HCT116 (cell line): ENCODE measurements at regions not wholly inside any gene's neighbourhood (a gene's known extent, or its start where the extent isn't known, plus 50 kb on each side); places are given as distances from the start of the nearest gene placed in this dataset.

Experiments
- ATAC-seq: fragments of 200-7000 bp; cut with Tn5 transposase; 2 replicates; pipeline ENCODE4 v1.9.1; 2020; ENCODE audit warnings: mild to moderate bottlenecking, moderate library complexity
- BruUV-seq: library from RNA; stranded (reverse); fragments of 400-500 nt; replicated peaks from 2 replicates; lab custom pipeline; 2021; lab: Mats Ljungman, UMichigan
- CTCF ChIA-PET: fragments of 300-600 bp; sonication (Branson Sonifier 250); formaldehyde crosslinking; loops from one replicate; lab custom pipeline; 2021; ENCODE audit warnings: antibody characterized with exemption; lab: Charles Lee
- POLR2A ChIA-PET: fragments of 300-600, 350-600 bp; sonication (Branson Sonifier 250); formaldehyde crosslinking; loops from one replicate; lab custom pipeline; 2021; ENCODE audit warnings: antibody characterized with exemption; lab: Charles Lee
- RAD21 ChIA-PET, 2 experiments: fragments of 300-600 bp; sonication (Branson Sonifier 250); formaldehyde crosslinking; loops; one replicate each; lab custom pipeline; 2023; ENCODE audit warnings: low total read pairs in 2 of 2; ENCODE audit not compliant: uncharacterized antibody in 2 of 2, unreplicated experiment in 2 of 2, low non-redundant PET in 1 of 2; lab: Charles Lee
- DNase-seq: peaks from one replicate; pipeline ENCODE4 v3.0.0-alpha.2; 2010; ENCODE audit warnings: low read depth, low spot score
- H2AFZ ChIP-seq: fragments of 200-600 bp; shearing (Covaris generic), sonication (generic); 2 replicates; pipeline ENCODE4 v1.6.1; 2017; ENCODE audit warnings: low read depth, mixed run types, mixed read lengths, antibody characterized with exemption, low read length; ENCODE audit not compliant: poor library complexity, severe bottlenecking
- H3K27ac ChIP-seq: 2 replicates; pipeline ENCODE4 v1.5.1; 2012; ENCODE audit warnings: low read depth, low read length
- H3K27me3 ChIP-seq: fragments of 200-600 bp; sonication (generic); 2 replicates; pipeline ENCODE4 v1.6.1; 2016; ENCODE audit warnings: mixed run types, low read length, mixed read lengths; ENCODE audit not compliant: insufficient read depth
- H3K36me3 ChIP-seq, 2 experiments: fragments of 200-500 bp in 1 of 2; fragments of 200-600 bp in 1 of 2; sonication (Bioruptor generic) in 1 of 2; sonication (generic) in 1 of 2; 2 replicates each; pipeline versions ENCODE4 v1.5.1 to v1.6.1; 2014 to 2016; ENCODE audit warnings: low read length in 2 of 2, inconsistent platforms in 1 of 2, mixed read lengths in 1 of 2, mixed run types in 1 of 2; ENCODE audit not compliant: insufficient read depth in 2 of 2, control insufficient read depth in 1 of 2
- H3K4me1 ChIP-seq, 2 experiments: fragments of 200-600 bp in 1 of 2; sonication (generic) in 1 of 2; 2 replicates each; pipeline versions ENCODE4 v1.5.1 to v1.6.1; 2012 to 2017; ENCODE audit warnings: low read length in 2 of 2, inconsistent platforms in 1 of 2, mild to moderate bottlenecking in 1 of 2, mixed read lengths in 1 of 2, mixed run types in 1 of 2, moderate library complexity in 1 of 2; ENCODE audit not compliant: insufficient read depth in 2 of 2, control insufficient read depth in 1 of 2
- H3K4me2 ChIP-seq: fragments of 200-600 bp; sonication (generic); 2 replicates; pipeline ENCODE4 v1.6.1; 2017; ENCODE audit warnings: mixed run types, low read length, mixed read lengths
- H3K4me3 ChIP-seq, 2 experiments: fragments of 200-600 bp in 1 of 2; sonication (generic) in 1 of 2; replicated peaks in 1 of 2; 2 replicates each; pipeline ENCODE4 v1.5.1; 2011 to 2016; ENCODE audit warnings: low read length in 2 of 2, control low read depth in 1 of 2, low read depth in 1 of 2, mild to moderate bottlenecking in 1 of 2, mixed read lengths in 1 of 2, mixed run types in 1 of 2
- H3K79me2 ChIP-seq: fragments of 200-600 bp; sonication (generic); 2 replicates; pipeline ENCODE4 v1.6.1; 2017; ENCODE audit warnings: mild to moderate bottlenecking, mixed run types, low read length, moderate library complexity, mixed read lengths; ENCODE audit not compliant: insufficient read depth
- H3K9ac ChIP-seq: fragments of 200-600 bp; sonication (generic); 2 replicates; pipeline ENCODE4 v1.6.1; 2016; ENCODE audit warnings: low read length, mixed read lengths
- H3K9me2 ChIP-seq: fragments of 200-600 bp; sonication (generic), shearing (Covaris generic); 2 replicates; pipeline ENCODE4 v1.6.1; 2017; ENCODE audit warnings: mixed run types, mild to moderate bottlenecking, moderate library complexity; ENCODE audit not compliant: insufficient read depth
- H3K9me3 ChIP-seq, 2 experiments: fragments of 200-500 bp in 1 of 2; fragments of 200-600 bp in 1 of 2; sonication (Bioruptor generic) in 1 of 2; sonication (generic) in 1 of 2; 2 replicates each; pipeline ENCODE4 v1.6.1; 2014 to 2017; ENCODE audit warnings: low read length in 2 of 2, mixed read lengths in 2 of 2, inconsistent platforms in 1 of 2, low read depth in 1 of 2, mild to moderate bottlenecking in 1 of 2, mixed run types in 1 of 2, moderate library complexity in 1 of 2; ENCODE audit not compliant: control insufficient read depth in 1 of 2, insufficient read depth in 1 of 2
- H4K20me1 ChIP-seq: fragments of 200-600 bp; sonication (generic), shearing (Covaris generic); 2 replicates; pipeline ENCODE4 v1.6.1; 2017; ENCODE audit warnings: mixed run types, mild to moderate bottlenecking, moderate library complexity; ENCODE audit not compliant: insufficient read depth
- CEBPB ChIP-seq: IDR thresholded peaks from 2 replicates; pipeline ENCODE4 v1.6.1; 2012; ENCODE audit warnings: low read depth
- ELF1 ChIP-seq: IDR thresholded peaks from 2 replicates; pipeline ENCODE4 v1.6.1; 2012; ENCODE audit warnings: low read depth, borderline replicate concordance
- EZH2 ChIP-seq: fragments of 200-600 bp; sonication (generic); IDR thresholded peaks from 2 replicates; pipeline ENCODE4 v1.6.1; 2017; ENCODE audit warnings: antibody characterized with exemption, mixed run types
- EZH2phosphoT487 ChIP-seq: fragments of 200-600 bp; IDR thresholded peaks from 2 replicates; pipeline ENCODE4 v1.6.1; 2018; ENCODE audit warnings: antibody characterized with exemption, borderline replicate concordance
- FOSL1 ChIP-seq: IDR thresholded peaks from 2 replicates; pipeline ENCODE4 v1.6.1; 2012; ENCODE audit warnings: low read depth
- JUND ChIP-seq: IDR thresholded peaks from 2 replicates; pipeline ENCODE4 v1.6.1; 2012
- POLR2A ChIP-seq: IDR thresholded peaks from 2 replicates; pipeline ENCODE4 v1.7.0; 2011; ENCODE audit warnings: borderline replicate concordance; ENCODE audit not compliant: insufficient read depth, insufficient read length; ENCODE audit errors: extremely low read depth
- SIN3A ChIP-seq: IDR thresholded peaks from 2 replicates; pipeline ENCODE4 v1.6.1; 2012; ENCODE audit warnings: low read depth
- SP1 ChIP-seq: IDR thresholded peaks from 2 replicates; pipeline ENCODE4 v1.6.1; 2012; ENCODE audit warnings: low read depth
- SRF ChIP-seq: IDR thresholded peaks from 2 replicates; pipeline ENCODE4 v1.6.1; 2012; ENCODE audit warnings: low read depth
- TCF7L2 ChIP-seq: IDR thresholded peaks from 2 replicates; pipeline ENCODE4 v1.7.0; 2011; ENCODE audit warnings: borderline replicate concordance, inconsistent platforms; ENCODE audit not compliant: insufficient read depth, insufficient read length; ENCODE audit errors: extremely low read depth
- YY1 ChIP-seq: IDR thresholded peaks from 2 replicates; pipeline ENCODE4 v1.6.1; 2011; ENCODE audit warnings: low read length, low read depth, moderate library complexity, mild to moderate bottlenecking; ENCODE audit not compliant: insufficient replicate concordance; ENCODE audit errors: extremely low read depth
- ZFX ChIP-seq: fragments of 450-650 bp; IDR thresholded peaks from 2 replicates; pipeline ENCODE4 v1.6.1; 2017
- ZNF274 ChIP-seq: fragments of 200-500 bp; sonication (Bioruptor generic); IDR thresholded peaks from 2 replicates; pipeline ENCODE4 v1.6.1; 2014; ENCODE audit warnings: mild to moderate bottlenecking, low read depth, low read length, inconsistent platforms
- intact Hi-C: fragments of 100-400 bp; cut with micrococcal nuclease; formaldehyde crosslinking; loops from 2 replicates; pipeline ENCODE4 v1.10.0; 2022
- TF ChIP-seq, protein P1 (sequence below): IDR thresholded peaks from 2 replicates; pipeline ENCODE4 v1.6.1; 2011; ENCODE audit warnings: mild to moderate bottlenecking, low read length, moderate library complexity; ENCODE audit not compliant: insufficient replicate concordance; ENCODE audit errors: extremely low read depth
- TF ChIP-seq, protein P2 (sequence below): IDR thresholded peaks from 2 replicates; pipeline ENCODE4 v1.6.1; 2012; ENCODE audit warnings: low read depth
- TF ChIP-seq, protein P3 (sequence below), 3 experiments: fragments of 200-600 bp in 1 of 3; sonication (generic) in 1 of 3; IDR thresholded peaks in 2 of 3; conservative IDR thresholded peaks in 1 of 3; 2 replicates each; pipeline ENCODE4 v1.5.1; 2012 to 2017; ENCODE audit warnings: low read depth in 2 of 3, low read length in 2 of 3, antibody characterized with exemption in 1 of 3, borderline replicate concordance in 1 of 3, control low read depth in 1 of 3, mild to moderate bottlenecking in 1 of 3, mixed read lengths in 1 of 3, mixed run types in 1 of 3, moderate library complexity in 1 of 3; ENCODE audit not compliant: insufficient read depth in 1 of 3

DNA sequence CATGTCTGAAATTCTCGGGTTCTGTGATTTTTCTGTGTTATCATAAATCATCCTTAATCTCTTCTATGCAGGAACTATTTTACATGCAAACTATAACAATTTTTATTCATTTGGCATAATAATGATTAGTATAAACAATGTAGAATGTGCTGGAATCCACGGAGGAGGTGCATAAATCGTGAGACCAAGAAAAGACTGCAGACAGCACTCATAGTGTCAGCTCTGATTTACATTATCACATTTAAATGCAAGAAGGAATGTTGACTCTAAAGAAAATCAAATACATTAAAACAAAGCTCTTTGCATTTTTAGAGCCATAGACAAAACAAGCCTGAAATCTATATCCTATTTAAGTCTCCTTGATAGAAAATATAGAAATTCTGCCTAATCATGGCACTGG is 501.7 kb upstream of the STXBP6 start (continued):
- TF ChIP-seq, protein P1, sequence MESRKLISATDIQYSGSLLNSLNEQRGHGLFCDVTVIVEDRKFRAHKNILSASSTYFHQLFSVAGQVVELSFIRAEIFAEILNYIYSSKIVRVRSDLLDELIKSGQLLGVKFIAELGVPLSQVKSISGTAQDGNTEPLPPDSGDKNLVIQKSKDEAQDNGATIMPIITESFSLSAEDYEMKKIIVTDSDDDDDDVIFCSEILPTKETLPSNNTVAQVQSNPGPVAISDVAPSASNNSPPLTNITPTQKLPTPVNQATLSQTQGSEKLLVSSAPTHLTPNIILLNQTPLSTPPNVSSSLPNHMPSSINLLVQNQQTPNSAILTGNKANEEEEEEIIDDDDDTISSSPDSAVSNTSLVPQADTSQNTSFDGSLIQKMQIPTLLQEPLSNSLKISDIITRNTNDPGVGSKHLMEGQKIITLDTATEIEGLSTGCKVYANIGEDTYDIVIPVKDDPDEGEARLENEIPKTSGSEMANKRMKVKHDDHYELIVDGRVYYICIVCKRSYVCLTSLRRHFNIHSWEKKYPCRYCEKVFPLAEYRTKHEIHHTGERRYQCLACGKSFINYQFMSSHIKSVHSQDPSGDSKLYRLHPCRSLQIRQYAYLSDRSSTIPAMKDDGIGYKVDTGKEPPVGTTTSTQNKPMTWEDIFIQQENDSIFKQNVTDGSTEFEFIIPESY = no peak
- TF ChIP-seq FOSL1 = no peak
- no peak for TF ChIP-seq SRF
- TF ChIP-seq SIN3A = no peak

DNA sequence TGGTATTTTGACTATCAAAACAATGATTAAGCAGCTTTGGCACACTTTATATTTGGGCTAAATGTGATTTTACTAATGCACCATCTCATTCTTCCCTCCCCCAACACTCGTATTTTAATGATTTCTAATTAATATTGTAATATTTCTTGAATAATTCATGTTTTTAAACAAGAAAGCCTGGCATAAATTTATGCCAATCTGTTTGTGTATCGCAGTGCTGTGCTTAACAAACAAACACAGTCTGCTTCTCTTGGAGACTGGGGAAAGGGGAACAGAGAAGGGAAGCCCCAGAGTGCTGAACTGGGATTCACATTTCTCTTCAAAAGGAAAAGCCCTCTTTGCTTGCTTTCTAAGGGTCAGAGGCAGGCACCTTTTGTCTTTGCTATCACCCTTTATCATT is 496.9 kb upstream of the STXBP6 start:
- POLR2A ChIA-PET = no interaction called here
- RAD21 ChIA-PET = no interaction called here
- no TSS peak for BruUV-seq
- Histone ChIP-seq H3K9ac (no peak overlapping the region), H3K27me3 (no peaks in the 10 kb centered on the region), H3K4me2 (no peak overlapping the region), H4K20me1 (no peaks in the 10 kb centered on the region), H3K9me3 (peaks cover 11 to 46% of the 10 kb centered on the region in 2 experiments; a peak in 2 of 4 replicates), H3K36me3 (no peaks in the 10 kb centered on the region), H2AFZ (no peak overlapping the region), H3K27ac (no peak overlapping the region), H3K4me1 (no peaks in the 10 kb centered on the region), H3K9me2 (no peaks in the 10 kb centered on the region), H3K79me2 (no peaks in the 10 kb centered on the region)
- ATAC-seq (no peak), DNase-seq (no peak)
- CTCF ChIA-PET = no interaction called here
- intact Hi-C loops = no loop called here
- TF ChIP-seq YY1 = no peak
- TF ChIP-seq ZNF274 = no peak
- TF ChIP-seq, protein P2, sequence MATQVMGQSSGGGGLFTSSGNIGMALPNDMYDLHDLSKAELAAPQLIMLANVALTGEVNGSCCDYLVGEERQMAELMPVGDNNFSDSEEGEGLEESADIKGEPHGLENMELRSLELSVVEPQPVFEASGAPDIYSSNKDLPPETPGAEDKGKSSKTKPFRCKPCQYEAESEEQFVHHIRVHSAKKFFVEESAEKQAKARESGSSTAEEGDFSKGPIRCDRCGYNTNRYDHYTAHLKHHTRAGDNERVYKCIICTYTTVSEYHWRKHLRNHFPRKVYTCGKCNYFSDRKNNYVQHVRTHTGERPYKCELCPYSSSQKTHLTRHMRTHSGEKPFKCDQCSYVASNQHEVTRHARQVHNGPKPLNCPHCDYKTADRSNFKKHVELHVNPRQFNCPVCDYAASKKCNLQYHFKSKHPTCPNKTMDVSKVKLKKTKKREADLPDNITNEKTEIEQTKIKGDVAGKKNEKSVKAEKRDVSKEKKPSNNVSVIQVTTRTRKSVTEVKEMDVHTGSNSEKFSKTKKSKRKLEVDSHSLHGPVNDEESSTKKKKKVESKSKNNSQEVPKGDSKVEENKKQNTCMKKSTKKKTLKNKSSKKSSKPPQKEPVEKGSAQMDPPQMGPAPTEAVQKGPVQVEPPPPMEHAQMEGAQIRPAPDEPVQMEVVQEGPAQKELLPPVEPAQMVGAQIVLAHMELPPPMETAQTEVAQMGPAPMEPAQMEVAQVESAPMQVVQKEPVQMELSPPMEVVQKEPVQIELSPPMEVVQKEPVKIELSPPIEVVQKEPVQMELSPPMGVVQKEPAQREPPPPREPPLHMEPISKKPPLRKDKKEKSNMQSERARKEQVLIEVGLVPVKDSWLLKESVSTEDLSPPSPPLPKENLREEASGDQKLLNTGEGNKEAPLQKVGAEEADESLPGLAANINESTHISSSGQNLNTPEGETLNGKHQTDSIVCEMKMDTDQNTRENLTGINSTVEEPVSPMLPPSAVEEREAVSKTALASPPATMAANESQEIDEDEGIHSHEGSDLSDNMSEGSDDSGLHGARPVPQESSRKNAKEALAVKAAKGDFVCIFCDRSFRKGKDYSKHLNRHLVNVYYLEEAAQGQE = no peak
- no peak for TF ChIP-seq SP1
- no peak for TF ChIP-seq EZH2phosphoT487
- TF ChIP-seq CEBPB = no peak
- TF ChIP-seq POLR2A = no peak
- TF ChIP-seq JUND = no peak
- TF ChIP-seq TCF7L2 = no peak
- TF ChIP-seq, protein P3, sequence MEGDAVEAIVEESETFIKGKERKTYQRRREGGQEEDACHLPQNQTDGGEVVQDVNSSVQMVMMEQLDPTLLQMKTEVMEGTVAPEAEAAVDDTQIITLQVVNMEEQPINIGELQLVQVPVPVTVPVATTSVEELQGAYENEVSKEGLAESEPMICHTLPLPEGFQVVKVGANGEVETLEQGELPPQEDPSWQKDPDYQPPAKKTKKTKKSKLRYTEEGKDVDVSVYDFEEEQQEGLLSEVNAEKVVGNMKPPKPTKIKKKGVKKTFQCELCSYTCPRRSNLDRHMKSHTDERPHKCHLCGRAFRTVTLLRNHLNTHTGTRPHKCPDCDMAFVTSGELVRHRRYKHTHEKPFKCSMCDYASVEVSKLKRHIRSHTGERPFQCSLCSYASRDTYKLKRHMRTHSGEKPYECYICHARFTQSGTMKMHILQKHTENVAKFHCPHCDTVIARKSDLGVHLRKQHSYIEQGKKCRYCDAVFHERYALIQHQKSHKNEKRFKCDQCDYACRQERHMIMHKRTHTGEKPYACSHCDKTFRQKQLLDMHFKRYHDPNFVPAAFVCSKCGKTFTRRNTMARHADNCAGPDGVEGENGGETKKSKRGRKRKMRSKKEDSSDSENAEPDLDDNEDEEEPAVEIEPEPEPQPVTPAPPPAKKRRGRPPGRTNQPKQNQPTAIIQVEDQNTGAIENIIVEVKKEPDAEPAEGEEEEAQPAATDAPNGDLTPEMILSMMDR (IDR thresholded peaks at IDR 0.05 in 2 of 3, conservative IDR thresholded peaks at IDR 0.05 in 1 of 3; ENCODE audit: borderline replicate concordance in 1 of 3, insufficient read depth in 1 of 3, low read depth in 2 of 3, low read length in 2 of 3) = no peak
- no peak for TF ChIP-seq ELF1
- no peak for TF ChIP-seq SIN3A
- TF ChIP-seq ZFX = no peak
- no peak for TF ChIP-seq EZH2
- TF ChIP-seq SRF = no peak
- TF ChIP-seq, all 23 proteins: peak for 0
- H3K4me3 ChIP-seq = no peak overlapping the region
